ENCODE measurements at regions not wholly inside any gene's neighbourhood (a gene's known extent, or its start where the extent isn't known, plus 50 kb on each side); places are given as distances from the start of the nearest gene placed in this dataset.
"Not testable (repeated sequence)": the region's sequence is repeated elsewhere in the genome, so short reads cannot be mapped to it uniquely, and the experiment has no call there.

DNA sequence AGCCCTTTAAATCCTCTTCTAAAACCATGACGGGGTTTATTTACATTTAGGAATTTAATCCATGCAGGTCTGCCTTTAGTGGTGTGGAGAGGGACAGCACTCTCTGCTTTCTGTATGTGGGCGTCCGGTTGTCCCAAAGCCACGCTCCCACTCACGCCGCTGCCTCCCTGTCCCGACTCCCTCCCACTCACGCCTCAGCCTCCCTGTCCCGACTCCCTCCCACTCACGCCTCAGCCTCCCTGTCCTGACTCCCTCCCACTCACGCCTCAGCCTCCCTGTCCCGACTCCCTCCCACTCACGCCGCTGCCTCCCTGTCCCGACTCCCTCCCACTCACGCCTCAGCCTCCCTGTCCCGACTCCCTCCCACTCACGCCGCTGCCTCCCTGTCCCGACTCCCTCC, 71.2 kb downstream of the FOXL3 start:
- TF ChIP-seq POLR2A (IDR thresholded peaks at IDR 0.05): not testable (repeated sequence)
- TF ChIP-seq, protein P1, sequence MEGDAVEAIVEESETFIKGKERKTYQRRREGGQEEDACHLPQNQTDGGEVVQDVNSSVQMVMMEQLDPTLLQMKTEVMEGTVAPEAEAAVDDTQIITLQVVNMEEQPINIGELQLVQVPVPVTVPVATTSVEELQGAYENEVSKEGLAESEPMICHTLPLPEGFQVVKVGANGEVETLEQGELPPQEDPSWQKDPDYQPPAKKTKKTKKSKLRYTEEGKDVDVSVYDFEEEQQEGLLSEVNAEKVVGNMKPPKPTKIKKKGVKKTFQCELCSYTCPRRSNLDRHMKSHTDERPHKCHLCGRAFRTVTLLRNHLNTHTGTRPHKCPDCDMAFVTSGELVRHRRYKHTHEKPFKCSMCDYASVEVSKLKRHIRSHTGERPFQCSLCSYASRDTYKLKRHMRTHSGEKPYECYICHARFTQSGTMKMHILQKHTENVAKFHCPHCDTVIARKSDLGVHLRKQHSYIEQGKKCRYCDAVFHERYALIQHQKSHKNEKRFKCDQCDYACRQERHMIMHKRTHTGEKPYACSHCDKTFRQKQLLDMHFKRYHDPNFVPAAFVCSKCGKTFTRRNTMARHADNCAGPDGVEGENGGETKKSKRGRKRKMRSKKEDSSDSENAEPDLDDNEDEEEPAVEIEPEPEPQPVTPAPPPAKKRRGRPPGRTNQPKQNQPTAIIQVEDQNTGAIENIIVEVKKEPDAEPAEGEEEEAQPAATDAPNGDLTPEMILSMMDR (IDR thresholded peaks at IDR 0.05): not testable (repeated sequence)

Measured in heart left ventricle (tissue), 13 donors.